SU-DHL-6 (cell line): ENCODE measurements at regions not wholly inside any gene's neighbourhood (a gene's known extent, or its start where the extent isn't known, plus 50 kb on each side); places are given as distances from the start of the nearest gene placed in this dataset.

Experiments
- CTCF ChIP-seq: fragments of 200-600 bp; sonication (generic); IDR thresholded peaks from one replicate; pipeline ENCODE4 v1.5.1; 2017; ENCODE audit warnings: antibody characterized with exemption, mild to moderate bottlenecking, low read length, moderate library complexity; ENCODE audit not compliant: insufficient read depth, poor library complexity, severe bottlenecking
- EZH2phosphoT487 ChIP-seq: fragments of 200-600 bp; sonication (generic), shearing (Covaris generic); conservative IDR thresholded peaks from 2 replicates; pipeline ENCODE4 v1.6.1; 2018; ENCODE audit warnings: mild to moderate bottlenecking, antibody characterized with exemption, low read length, moderate library complexity, mixed read lengths

GRCh38 chr10:21304198-21304597, 221.3 kb downstream of the SKIDA1 start:
- TF ChIP-seq CTCF (no peak), EZH2phosphoT487 (no peak)
